NCI-H1436 (cell line): ENCODE measurements at regions not wholly inside any gene's neighbourhood (a gene's known extent, or its start where the extent isn't known, plus 50 kb on each side); places are given as distances from the start of the nearest gene placed in this dataset.

Experiments used
- DNase-seq: peaks from one replicate; lab custom pipeline; 2025; lab: John Stamatoyannopoulos, UW

- DNase-seq = no peak
Measured at GRCh38 chr6:111987295-111987694, 66.6 kb upstream of the CCN6 start.

- DNase-seq = no peak
Measured at GRCh38 chr6:111988926-111989325, 65.0 kb upstream of the CCN6 start.

- DNase-seq = no peak
Measured at GRCh38 chr6:111989743-111990142, 64.2 kb upstream of the CCN6 start.

- DNase-seq = no peak
Measured at GRCh38 chr6:111990214-111990613, 63.7 kb upstream of the CCN6 start.

- peak; percentile 25 for DNase-seq
Measured at GRCh38 chr6:111992851-111993250, 61.1 kb upstream of the CCN6 start.

GRCh38 chr6:111993342-111993741 lies 60.6 kb upstream of the CCN6 start:
- peak; percentile 90 for DNase-seq

- no peak for DNase-seq
Measured at GRCh38 chr6:111994791-111995190, 59.1 kb upstream of the CCN6 start.

- no peak for DNase-seq
Measured at GRCh38 chr6:111995404-111995803, 58.5 kb upstream of the CCN6 start.

- DNase-seq = no peak
Measured at GRCh38 chr6:111996144-111996865, 57.6 kb upstream of the CCN6 start.

GRCh38 chr6:111997078-111997852 lies 56.6 kb upstream of the CCN6 start:
- DNase-seq = peak; percentile 77

GRCh38 chr6:111997853-111998208 lies 56.1 kb upstream of the CCN6 start:
- no peak for DNase-seq

GRCh38 chr6:112002307-112002706 lies 51.6 kb upstream of the CCN6 start:
- no peak for DNase-seq
